ENCODE measurements at regions not wholly inside any gene's neighbourhood (a gene's known extent, or its start where the extent isn't known, plus 50 kb on each side); places are given as distances from the start of the nearest gene placed in this dataset.
"Not testable (repeated sequence)": the region's sequence is repeated elsewhere in the genome, so short reads cannot be mapped to it uniquely, and the experiment has no call there.

GRCh38 chr7:72266-73057 lies 119.9 kb upstream of the FAM20C start:
- TF ChIP-seq RAD21 (conservative IDR thresholded peaks at IDR 0.05); TAF1 (IDR thresholded peaks at IDR 0.05; ENCODE audit: low read depth); EZH2 (IDR thresholded peaks at IDR 0.05; ENCODE audit: borderline replicate concordance, insufficient read depth, low read length, poor library complexity, severe bottlenecking); CTCF (IDR thresholded peaks at IDR 0.05; ENCODE audit: poor library complexity, severe bottlenecking); MXI1 (conservative IDR thresholded peaks at IDR 0.05; ENCODE audit: poor library complexity, severe bottlenecking); POLR2AphosphoS5 (IDR thresholded peaks at IDR 0.05): not testable (repeated sequence)

All from neural cell (in vitro differentiated cells).